NCI-H1417 treated with DMSO at 0.1 percent for 48 hours (cell line): ENCODE measurements at regions not wholly inside any gene's neighbourhood (a gene's known extent, or its start where the extent isn't known, plus 50 kb on each side); places are given as distances from the start of the nearest gene placed in this dataset.
"Not testable (repeated sequence)": the region's sequence is repeated elsewhere in the genome, so short reads cannot be mapped to it uniquely, and the experiment has no call there.

ENCODE experiments used
- DNase-seq: peaks from one replicate; lab custom pipeline; 2025; lab: John Stamatoyannopoulos, UW

GRCh38 chr3:72052841-72053409 is 268.0 kb upstream of the PROK2 start:
- no peak for DNase-seq

- DNase-seq = no peak
Measured at GRCh38 chr3:72050771-72051170, 265.8 kb upstream of the PROK2 start.

GRCh38 chr3:72050048-72050632 is 265.2 kb upstream of the PROK2 start:
- no peak for DNase-seq

- no peak for DNase-seq
Measured at GRCh38 chr3:72049300-72049699, 264.4 kb upstream of the PROK2 start.

- DNase-seq = no peak
Measured at GRCh38 chr3:72048873-72049272, 263.9 kb upstream of the PROK2 start.

GRCh38 chr3:72047221-72047871 is 262.4 kb upstream of the PROK2 start:
- DNase-seq = no peak

- no peak for DNase-seq
Measured at GRCh38 chr3:72044231-72044855, 259.4 kb upstream of the PROK2 start.

- no peak for DNase-seq
Measured at GRCh38 chr3:72043204-72044133, 258.5 kb upstream of the PROK2 start.

GRCh38 chr3:72042397-72043203 is 257.7 kb upstream of the PROK2 start:
- no peak for DNase-seq

- no peak for DNase-seq
Measured at GRCh38 chr3:72041511-72041910, 256.6 kb upstream of the PROK2 start.

- no peak for DNase-seq
Measured at GRCh38 chr3:72041076-72041475, 256.1 kb upstream of the PROK2 start.

GRCh38 chr3:72039677-72040076 is 254.7 kb upstream of the PROK2 start:
- no peak for DNase-seq

GRCh38 chr3:72036899-72037298 is 252.0 kb upstream of the PROK2 start:
- DNase-seq = no peak

- no peak for DNase-seq
Measured at GRCh38 chr3:72035606-72036005, 250.7 kb upstream of the PROK2 start.

GRCh38 chr3:72034986-72035385 is 250.0 kb upstream of the PROK2 start:
- DNase-seq = no peak

GRCh38 chr3:72033666-72034428 is 248.9 kb upstream of the PROK2 start:
- DNase-seq = no peak

GRCh38 chr3:72032441-72033135 is 247.6 kb upstream of the PROK2 start:
- no peak for DNase-seq

- no peak for DNase-seq
Measured at GRCh38 chr3:72031581-72031980, 246.6 kb upstream of the PROK2 start.

GRCh38 chr3:72030296-72030695 is 245.3 kb upstream of the PROK2 start:
- not testable (repeated sequence) for DNase-seq

- not testable (repeated sequence) for DNase-seq
Measured at GRCh38 chr3:72028726-72029125, 243.8 kb upstream of the PROK2 start.
